Stomach (tissue), 8 donors: ENCODE measurements at regions not wholly inside any gene's neighbourhood (a gene's known extent, or its start where the extent isn't known, plus 50 kb on each side); places are given as distances from the start of the nearest gene placed in this dataset.

Experiments used
- DNase-seq, 2 donors: peaks; one replicate each; pipeline versions ENCODE4 v3.0.0 to v3.0.0-alpha.2; 2013 to 2019
- H3K27ac ChIP-seq, 5 donors: fragments of 200-600 bp in 4 of 5; sonication (generic) in 4 of 5; one replicate each; pipeline ENCODE4 v1.5.1; 2013 to 2019; ENCODE audit warnings: mild to moderate bottlenecking in 1 of 5, moderate library complexity in 1 of 5
- H3K27me3 ChIP-seq, 3 donors: fragments of 200-600 bp; sonication (generic); one replicate each; pipeline ENCODE4 v1.5.1; 2017 to 2019; ENCODE audit warnings: mixed run types in 1 of 3
- H3K36me3 ChIP-seq, 4 donors: fragments of 200-600 bp; sonication (generic); 1 replicate in 3 of 4; 2 replicates in 1 of 4; pipeline ENCODE4 v1.5.1; 2016 to 2019
- H3K4me1 ChIP-seq, 4 donors: fragments of 200-600 bp; sonication (generic); one replicate each; pipeline ENCODE4 v1.5.1; 2016 to 2019
- H3K4me3 ChIP-seq, 4 donors: fragments of 200-600 bp; sonication (generic) in 3 of 4; one replicate each; pipeline ENCODE4 v1.5.1; 2016 to 2019; ENCODE audit warnings: mild to moderate bottlenecking in 1 of 4
- H3K9me3 ChIP-seq, 4 donors: fragments of 200-600 bp; sonication (generic); one replicate each; pipeline ENCODE4 v1.5.1; 2016 to 2019
- CTCF ChIP-seq, 7 experiments: fragments of 450-650 bp in 4 of 7; fragments of 200-600 bp in 3 of 7; sonication (generic) in 3 of 7; IDR thresholded peaks; one replicate each; pipeline ENCODE4 v1.5.1; 2016 to 2019; ENCODE audit warnings: antibody characterized with exemption in 7 of 7, control low read depth in 2 of 7, mild to moderate bottlenecking in 1 of 7
- EP300 ChIP-seq: sonication (generic); formaldehyde crosslinking; IDR thresholded peaks from one replicate; pipeline ENCODE4 v1.6.1; 2017; ENCODE audit warnings: antibody characterized with exemption
- POLR2A ChIP-seq, 4 donors: fragments of 450-650 bp; IDR thresholded peaks; one replicate each; pipeline ENCODE4 v1.6.1; 2016; ENCODE audit warnings: antibody characterized with exemption in 4 of 4, control low read depth in 2 of 4, mild to moderate bottlenecking in 1 of 4, moderate library complexity in 1 of 4
- POLR2AphosphoS5 ChIP-seq, 3 donors: sonication (generic); formaldehyde crosslinking; IDR thresholded peaks; one replicate each; pipeline ENCODE4 v1.6.1; 2016; ENCODE audit warnings: antibody characterized with exemption in 3 of 3
- WGBS, 5 donors: extraction: QIAGEN DNeasy Blood & Tissue Kit in 3 of 5; methylation state at CpG; one replicate each; pipeline versions ENCODE4 v1.1.5 to v1.1.7; 2013 to 2018; 5-methylcytosine and 5-hydroxymethylcytosine counted together
- intact Hi-C: fragments of 100-400 bp; cut with DNase I; formaldehyde crosslinking; loops from one replicate; pipeline ENCODE4 v1.15.1; 2023; ENCODE audit warnings: low total_unique reads
- donor health status: healthy with polysubstance abuse.
- donor health status: Bipolar disorder and iron deficiency.
- donor health status: healthy.

GRCh38 chr4:138868562-138868961 is 147.0 kb upstream of the NOCT start:
- H3K9me3 ChIP-seq: no peaks in the 10 kb centered on the region
- H3K4me3 ChIP-seq: no peak overlapping the region
- DNase-seq: no peak
- TF ChIP-seq POLR2AphosphoS5 (IDR thresholded peaks at IDR 0.05) (no peak), CTCF (IDR thresholded peaks at IDR 0.05) (no peak), POLR2A (IDR thresholded peaks at IDR 0.05) (no peak)
- peaks cover 0 to 14% (median 4%) of the 10 kb centered on the region in 4 donors for H3K4me1 ChIP-seq
- H3K36me3 ChIP-seq: no peaks in the 10 kb centered on the region
- WGBS, 5 donors: 27 to 53% (median 43%) methylated on average over 3 of the region's 3 CpGs
- no peaks in the 10 kb centered on the region for H3K27me3 ChIP-seq
- H3K27ac ChIP-seq: no peak overlapping the region
- intact Hi-C loops: no loop called here

GRCh38 chr4:138867404-138867803 is 148.2 kb upstream of the NOCT start:
- TF ChIP-seq CTCF (IDR thresholded peaks at IDR 0.05) (no peak), EP300 (no peak), POLR2AphosphoS5 (IDR thresholded peaks at IDR 0.05) (no peak), POLR2A (IDR thresholded peaks at IDR 0.05) (no peak)
- intact Hi-C loops: no loop called here
- 79 to 90% (median 86%) methylated on average over 6 of the region's 6 CpGs for WGBS, 5 donors
- Histone ChIP-seq H3K9me3 (no peaks in the 10 kb centered on the region), H3K27ac (no peak overlapping the region), H3K4me1 (peaks cover 0 to 14% (median 4%) of the 10 kb centered on the region in 4 donors), H3K27me3 (no peaks in the 10 kb centered on the region), H3K36me3 (no peaks in the 10 kb centered on the region), H3K4me3 (no peak overlapping the region)
- no peak for DNase-seq

- DNase-seq: no peak
- H3K27ac ChIP-seq: no peak overlapping the region
- H3K4me1 ChIP-seq: peaks cover 0 to 13% (median 3%) of the 10 kb centered on the region in 4 donors
- no peaks in the 10 kb centered on the region for H3K36me3 ChIP-seq
- intact Hi-C loops: no loop called here
- no peak overlapping the region for H3K4me3 ChIP-seq
- TF ChIP-seq CTCF (IDR thresholded peaks at IDR 0.05) (no peak), POLR2AphosphoS5 (IDR thresholded peaks at IDR 0.05) (no peak), EP300 (no peak), POLR2A (IDR thresholded peaks at IDR 0.05) (no peak)
- H3K27me3 ChIP-seq: no peaks in the 10 kb centered on the region
- WGBS, 5 donors: 92 to 100% (median 100%) methylated on average over 1 to 2 of the region's 2 CpGs
- H3K9me3 ChIP-seq: no peaks in the 10 kb centered on the region
Measured at GRCh38 chr4:138866314-138866713, 149.3 kb upstream of the NOCT start.

- no peaks in the 10 kb centered on the region for H3K9me3 ChIP-seq
- intact Hi-C loops: no loop called here
- no peak for TF ChIP-seq CTCF (IDR thresholded peaks at IDR 0.05)
- no peak for TF ChIP-seq POLR2A (IDR thresholded peaks at IDR 0.05)
- TF ChIP-seq POLR2AphosphoS5 (IDR thresholded peaks at IDR 0.05): no peak
- no peak for TF ChIP-seq EP300
- H3K27ac ChIP-seq: no peak overlapping the region
- 73 to 87% (median 84%) methylated on average over 8 of the region's 8 CpGs for WGBS, 5 donors
- H3K4me1 ChIP-seq: peaks cover 0 to 7% (median under 1%) of the 10 kb centered on the region in 4 donors
- no peak overlapping the region for H3K4me3 ChIP-seq
- no peak for DNase-seq
- no peaks in the 10 kb centered on the region for H3K27me3 ChIP-seq
- H3K36me3 ChIP-seq: no peaks in the 10 kb centered on the region
Measured at GRCh38 chr4:138865765-138866164, 149.8 kb upstream of the NOCT start.
